IMR-90 (cell line): ENCODE measurements at regions not wholly inside any gene's neighbourhood (a gene's known extent, or its start where the extent isn't known, plus 50 kb on each side); places are given as distances from the start of the nearest gene placed in this dataset.

ENCODE experiments used
- BHLHE40 ChIP-seq: fragments of 150-350 bp; IDR thresholded peaks from 2 replicates; pipeline ENCODE4 v1.6.1; 2016; ENCODE audit warnings: mild to moderate bottlenecking, low read depth, low read length
- CHD1 ChIP-seq: IDR thresholded peaks from 2 replicates; pipeline ENCODE4 v1.6.1; 2012; ENCODE audit warnings: low read depth, low read length, improper control_type of control experiment
- FOS ChIP-seq: fragments of 150-350 bp; IDR thresholded peaks from 2 replicates; pipeline ENCODE4 v1.6.1; 2016; ENCODE audit warnings: low read depth, low read length
- MAFK ChIP-seq: IDR thresholded peaks from 2 replicates; pipeline ENCODE4 v1.6.1; 2012; ENCODE audit warnings: low read depth, low read length, improper control_type of control experiment
- MAZ ChIP-seq: IDR thresholded peaks from 2 replicates; pipeline ENCODE4 v1.6.1; 2012; ENCODE audit warnings: low read depth, mild to moderate bottlenecking, low read length, improper control_type of control experiment, moderate library complexity, borderline replicate concordance
- MXI1 ChIP-seq: IDR thresholded peaks from 2 replicates; pipeline ENCODE4 v1.6.1; 2012; ENCODE audit warnings: low read depth, mild to moderate bottlenecking, low read length, moderate library complexity, borderline replicate concordance
- POLR2A ChIP-seq: IDR thresholded peaks from 2 replicates; pipeline ENCODE4 v1.6.1; 2012; ENCODE audit warnings: mild to moderate bottlenecking, low read depth, low read length
- RFX5 ChIP-seq: IDR thresholded peaks from 2 replicates; pipeline ENCODE4 v1.8.0; 2012; ENCODE audit warnings: low read depth, mild to moderate bottlenecking, low read length, moderate library complexity
- SMC3 ChIP-seq: fragments of 150-350 bp; IDR thresholded peaks from 2 replicates; pipeline ENCODE4 v1.6.1; 2016; ENCODE audit warnings: low read depth, mild to moderate bottlenecking, antibody characterized with exemption, low read length, moderate library complexity
- TF ChIP-seq, protein P1 (sequence below): conservative IDR thresholded peaks from 2 replicates; pipeline ENCODE4 v1.5.1; 2012; ENCODE audit warnings: mild to moderate bottlenecking, low read depth, low read length, improper control_type of control experiment
- TF ChIP-seq, protein P2 (sequence below): fragments of 150-350 bp; IDR thresholded peaks from 2 replicates; pipeline ENCODE4 v1.6.1; 2017; ENCODE audit warnings: mild to moderate bottlenecking, antibody characterized with exemption, low read length, low read depth

DNA sequence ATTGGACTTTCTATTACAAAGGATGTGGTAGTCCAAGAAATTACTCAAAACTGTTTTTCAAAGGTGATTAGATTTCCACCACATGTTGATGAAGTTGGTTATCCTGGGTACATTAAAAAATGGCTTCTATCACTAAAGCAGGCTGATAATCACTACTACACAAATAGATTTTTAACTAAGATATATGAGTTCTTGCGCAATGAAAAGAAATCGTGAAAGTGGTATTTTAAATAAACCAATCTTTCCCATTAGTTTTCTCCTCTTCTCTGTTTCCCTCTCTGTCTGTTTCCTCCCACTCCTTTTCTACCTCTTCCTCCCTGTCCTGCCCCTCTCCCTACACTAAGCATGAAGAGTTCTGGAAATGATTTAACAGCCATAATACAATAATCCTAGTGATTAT is 487.9 kb upstream of the CITED2 start:
- TF ChIP-seq, protein P1, sequence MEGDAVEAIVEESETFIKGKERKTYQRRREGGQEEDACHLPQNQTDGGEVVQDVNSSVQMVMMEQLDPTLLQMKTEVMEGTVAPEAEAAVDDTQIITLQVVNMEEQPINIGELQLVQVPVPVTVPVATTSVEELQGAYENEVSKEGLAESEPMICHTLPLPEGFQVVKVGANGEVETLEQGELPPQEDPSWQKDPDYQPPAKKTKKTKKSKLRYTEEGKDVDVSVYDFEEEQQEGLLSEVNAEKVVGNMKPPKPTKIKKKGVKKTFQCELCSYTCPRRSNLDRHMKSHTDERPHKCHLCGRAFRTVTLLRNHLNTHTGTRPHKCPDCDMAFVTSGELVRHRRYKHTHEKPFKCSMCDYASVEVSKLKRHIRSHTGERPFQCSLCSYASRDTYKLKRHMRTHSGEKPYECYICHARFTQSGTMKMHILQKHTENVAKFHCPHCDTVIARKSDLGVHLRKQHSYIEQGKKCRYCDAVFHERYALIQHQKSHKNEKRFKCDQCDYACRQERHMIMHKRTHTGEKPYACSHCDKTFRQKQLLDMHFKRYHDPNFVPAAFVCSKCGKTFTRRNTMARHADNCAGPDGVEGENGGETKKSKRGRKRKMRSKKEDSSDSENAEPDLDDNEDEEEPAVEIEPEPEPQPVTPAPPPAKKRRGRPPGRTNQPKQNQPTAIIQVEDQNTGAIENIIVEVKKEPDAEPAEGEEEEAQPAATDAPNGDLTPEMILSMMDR: no peak
- no peak for TF ChIP-seq FOS
- TF ChIP-seq POLR2A: no peak
- TF ChIP-seq, protein P2, sequence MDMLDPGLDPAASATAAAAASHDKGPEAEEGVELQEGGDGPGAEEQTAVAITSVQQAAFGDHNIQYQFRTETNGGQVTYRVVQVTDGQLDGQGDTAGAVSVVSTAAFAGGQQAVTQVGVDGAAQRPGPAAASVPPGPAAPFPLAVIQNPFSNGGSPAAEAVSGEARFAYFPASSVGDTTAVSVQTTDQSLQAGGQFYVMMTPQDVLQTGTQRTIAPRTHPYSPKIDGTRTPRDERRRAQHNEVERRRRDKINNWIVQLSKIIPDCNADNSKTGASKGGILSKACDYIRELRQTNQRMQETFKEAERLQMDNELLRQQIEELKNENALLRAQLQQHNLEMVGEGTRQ: no peak
- TF ChIP-seq CHD1: no peak
- TF ChIP-seq MAFK: no peak
- TF ChIP-seq MAZ: no peak
- TF ChIP-seq BHLHE40: no peak
- no peak for TF ChIP-seq SMC3
- no peak for TF ChIP-seq MXI1
- no peak for TF ChIP-seq RFX5
